Activated CD4-positive, CD25-positive, alpha-beta regulatory T cell treated with anti-CD3 and anti-CD28 coated beads, Interleukin-2, amount 50 U/mL, for 16 hours (primary cell): ENCODE measurements at regions not wholly inside any gene's neighbourhood (a gene's known extent, or its start where the extent isn't known, plus 50 kb on each side); places are given as distances from the start of the nearest gene placed in this dataset.

Source experiments
- DNase-seq: peaks from one replicate; pipeline ENCODE4 v3.0.0-alpha.2; 2020; ENCODE audit warnings: low read depth, low spot score

- DNase-seq = no peak
Observed at GRCh38 chr10:131480861-131481260, 169.3 kb upstream of the TCERG1L start.

DNA sequence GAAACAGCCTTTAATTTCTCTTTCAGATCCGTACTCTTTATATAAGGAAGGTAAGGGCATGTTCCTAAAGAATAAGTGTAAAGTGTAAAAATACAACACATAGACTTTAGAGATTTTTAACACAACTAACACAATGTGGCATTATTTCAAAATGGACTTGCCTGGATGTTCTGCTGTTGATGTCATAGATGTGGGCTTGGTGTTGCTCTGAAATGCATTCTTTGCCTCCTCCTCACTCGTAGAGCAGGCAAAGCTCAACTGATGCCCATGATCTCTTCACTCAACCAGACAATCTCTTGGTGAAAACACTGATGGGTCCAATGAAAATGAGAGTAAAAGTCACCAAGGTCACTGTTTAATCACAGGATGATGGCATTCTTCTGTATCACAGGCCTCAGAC is 174.2 kb upstream of the TCERG1L start:
- DNase-seq = no peak

GRCh38 chr10:131487822-131488221 is 176.3 kb upstream of the TCERG1L start:
- no peak for DNase-seq

DNA sequence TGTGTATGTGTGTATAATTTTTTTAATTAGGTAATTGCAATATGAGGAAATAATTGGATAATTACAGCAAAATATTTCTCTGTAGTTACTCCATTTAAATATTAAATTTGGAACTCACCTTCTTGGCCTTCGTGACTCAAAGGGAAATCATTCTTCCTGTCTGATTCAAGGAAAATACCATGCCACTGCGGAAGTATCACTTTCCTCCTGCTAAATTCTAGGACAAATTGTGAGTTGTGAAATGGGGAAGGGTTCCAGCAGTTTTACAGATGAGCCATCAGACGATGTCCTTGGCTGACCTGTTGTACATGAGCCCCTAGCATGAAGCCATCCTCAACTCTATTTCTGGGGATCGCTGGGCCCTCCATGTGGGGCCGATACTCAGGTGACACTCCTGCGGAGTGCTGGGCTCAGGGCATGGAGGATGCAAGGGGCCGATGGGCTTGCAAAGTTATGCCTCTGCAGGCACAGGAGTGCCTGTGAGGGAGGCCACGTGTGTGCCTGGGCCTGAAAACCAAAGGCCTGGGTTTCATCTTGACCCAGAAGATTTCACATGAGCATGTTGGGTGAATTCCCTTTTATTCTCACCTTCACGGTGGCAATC is 179.6 kb upstream of the TCERG1L start:
- no peak for DNase-seq

DNA sequence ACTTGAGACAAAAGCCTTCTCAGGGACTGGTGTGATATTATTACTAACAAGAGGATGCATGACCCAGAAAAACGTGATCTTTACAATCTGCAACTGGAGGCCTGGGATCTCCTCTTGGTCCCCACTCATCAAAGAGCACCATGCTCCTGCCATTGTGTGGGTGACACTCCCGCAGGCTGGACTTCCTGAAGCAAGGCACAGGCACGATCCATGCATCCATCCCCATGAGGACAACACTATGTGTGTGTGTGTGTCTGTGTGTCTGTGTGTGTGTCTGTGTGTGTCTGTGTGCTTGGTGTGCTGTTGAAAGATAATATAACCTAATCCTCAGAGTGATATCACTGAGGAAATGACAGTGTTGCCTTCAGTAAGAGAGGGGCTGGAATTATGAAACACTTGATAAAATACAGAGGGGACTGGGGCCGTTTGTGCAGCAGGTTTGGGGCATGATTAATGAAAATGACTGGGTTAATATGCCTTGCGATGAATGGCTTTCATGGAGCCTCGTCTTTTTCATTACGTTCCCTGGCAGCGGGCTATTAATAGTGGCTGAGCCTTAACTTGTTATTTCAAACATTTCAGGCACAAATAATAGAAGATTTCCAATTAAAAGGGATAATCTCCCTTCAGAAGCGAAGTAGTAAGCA is 180.8 kb upstream of the TCERG1L start:
- DNase-seq = no peak

DNA sequence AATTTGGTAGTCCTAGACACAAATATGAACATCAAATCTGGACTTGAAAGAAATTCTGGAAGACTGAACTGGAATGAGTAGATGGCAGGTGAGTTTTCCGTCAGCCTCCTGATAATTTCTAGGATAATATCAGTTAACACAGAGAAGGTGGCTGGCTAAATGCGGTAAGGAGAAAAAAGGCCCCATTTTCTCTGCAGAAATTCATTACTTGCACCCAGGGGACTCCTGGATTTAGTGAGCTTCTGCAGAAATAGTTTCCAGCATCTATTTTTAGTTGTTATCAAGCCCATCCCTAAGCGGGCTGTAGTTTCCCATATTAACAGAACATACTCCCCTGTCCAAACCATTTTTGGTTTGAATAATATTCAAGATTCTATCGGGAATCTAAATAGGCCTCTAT is 181.9 kb upstream of the TCERG1L start:
- DNase-seq = no peak

- no peak for DNase-seq
Observed at GRCh38 chr10:131494451-131494850, 182.9 kb upstream of the TCERG1L start.

DNA sequence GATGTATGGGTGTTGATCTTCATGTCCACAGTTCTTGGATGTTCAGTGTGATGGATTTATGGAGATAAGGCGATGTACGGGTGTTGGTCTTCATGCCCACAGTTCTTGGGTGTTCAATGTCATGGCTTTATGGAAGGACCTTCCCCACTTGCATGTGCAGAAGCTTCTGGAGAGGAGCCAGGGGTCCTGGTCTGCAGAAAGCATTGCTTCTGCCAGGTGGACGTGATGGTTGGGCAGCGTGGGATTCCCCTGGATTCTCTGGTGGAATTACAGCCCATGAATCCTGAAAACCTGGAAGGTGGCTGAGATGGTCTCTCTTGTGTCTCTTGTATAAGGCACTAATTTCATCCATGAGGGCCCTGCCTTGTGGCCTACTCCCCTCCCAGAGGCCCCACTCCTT is 183.7 kb upstream of the TCERG1L start:
- no peak for DNase-seq

DNA sequence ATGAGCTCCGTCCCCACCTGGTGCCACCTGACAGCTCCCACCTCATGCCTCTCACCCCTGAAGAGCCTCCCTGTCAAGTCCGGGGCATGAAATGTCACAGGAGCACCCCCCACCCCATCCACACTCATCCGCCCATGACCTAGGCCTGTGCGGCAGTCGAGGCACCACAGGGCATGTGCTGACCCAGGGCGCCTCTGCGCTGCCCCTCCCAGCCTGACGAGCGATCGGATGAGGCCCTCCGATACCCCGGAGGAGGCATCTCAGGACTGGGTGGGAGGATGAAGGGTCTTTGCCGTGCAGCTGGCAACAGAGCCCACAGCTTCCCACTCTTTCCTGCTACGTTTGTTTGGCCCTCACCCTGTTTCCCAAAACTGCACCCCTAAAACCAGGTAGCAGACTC is 184.4 kb upstream of the TCERG1L start:
- no peak for DNase-seq

DNA sequence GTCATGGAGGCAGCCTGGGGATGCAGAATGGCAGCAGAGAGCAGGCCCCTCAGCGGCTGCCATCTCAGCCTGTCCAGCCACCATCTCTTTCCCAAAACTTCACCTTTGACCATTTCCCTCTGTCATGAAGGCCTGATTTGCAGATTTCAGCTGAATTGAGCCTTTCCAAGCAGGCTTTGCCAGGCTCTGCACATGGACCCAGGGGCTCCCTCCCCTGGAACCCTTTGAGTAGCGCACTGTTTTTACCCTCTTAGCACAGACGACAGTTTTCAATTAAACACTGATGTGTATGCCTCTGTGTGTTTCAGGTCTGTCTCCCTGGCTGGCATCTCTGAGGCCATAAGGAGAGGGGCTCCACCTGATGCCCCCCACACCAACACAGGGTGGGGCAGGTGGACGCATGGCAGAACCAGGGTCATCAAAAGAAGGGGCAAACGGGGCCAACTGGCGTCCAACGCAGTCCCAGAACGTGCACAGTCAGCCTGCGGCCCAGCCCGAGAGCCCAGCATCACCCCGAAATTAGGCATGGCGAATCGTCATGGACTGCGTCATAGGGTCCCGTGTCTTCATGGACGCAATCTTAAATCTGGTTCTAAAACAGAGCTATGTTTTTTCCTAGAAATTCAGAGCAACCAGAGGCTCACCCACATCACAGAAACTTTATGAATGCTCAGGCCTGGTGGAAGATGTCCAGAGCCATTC is 185.0 kb upstream of the TCERG1L start:
- DNase-seq = no peak

DNA sequence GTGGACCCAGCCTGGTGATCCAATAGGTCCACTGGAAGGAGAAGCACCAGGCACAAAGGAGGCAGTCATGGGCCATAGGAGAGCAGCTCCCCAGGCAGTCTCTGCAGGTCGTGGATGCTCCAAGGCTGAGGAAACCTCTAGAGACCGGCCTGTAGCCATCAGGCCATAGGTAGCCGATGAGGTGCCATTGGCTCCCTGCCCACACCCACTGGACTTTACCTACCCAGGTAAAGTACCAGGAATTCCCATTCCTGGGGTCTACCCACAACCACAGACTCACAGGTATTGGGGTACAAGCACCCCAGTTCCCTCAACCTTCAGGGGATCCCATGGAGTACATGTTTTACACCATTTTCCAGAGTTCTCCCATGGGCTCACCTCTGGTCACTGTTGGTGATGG is 188.0 kb upstream of the TCERG1L start:
- DNase-seq = no peak

- no peak for DNase-seq
Observed at GRCh38 chr10:131500181-131500580, 188.7 kb upstream of the TCERG1L start.

GRCh38 chr10:131500892-131501291 is 189.4 kb upstream of the TCERG1L start:
- DNase-seq = no peak

DNA sequence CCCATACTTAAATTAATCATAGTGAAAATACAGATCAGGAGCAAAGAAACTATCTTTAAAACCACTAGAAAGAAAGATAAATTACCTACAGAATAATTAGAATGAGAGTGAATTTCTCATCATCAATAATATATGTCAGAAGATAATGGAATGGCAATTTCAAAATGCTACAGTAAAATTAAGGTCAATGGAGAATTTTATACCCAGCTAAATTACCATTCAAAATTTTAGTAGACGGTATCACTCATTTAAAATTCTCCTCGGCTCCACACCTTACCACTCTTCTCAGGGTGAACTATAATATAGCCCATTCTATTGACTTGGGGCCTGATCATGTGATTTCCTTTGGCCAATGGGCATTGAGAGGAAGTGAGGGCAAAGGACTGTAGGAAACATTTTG is 192.5 kb upstream of the TCERG1L start:
- no peak for DNase-seq

DNA sequence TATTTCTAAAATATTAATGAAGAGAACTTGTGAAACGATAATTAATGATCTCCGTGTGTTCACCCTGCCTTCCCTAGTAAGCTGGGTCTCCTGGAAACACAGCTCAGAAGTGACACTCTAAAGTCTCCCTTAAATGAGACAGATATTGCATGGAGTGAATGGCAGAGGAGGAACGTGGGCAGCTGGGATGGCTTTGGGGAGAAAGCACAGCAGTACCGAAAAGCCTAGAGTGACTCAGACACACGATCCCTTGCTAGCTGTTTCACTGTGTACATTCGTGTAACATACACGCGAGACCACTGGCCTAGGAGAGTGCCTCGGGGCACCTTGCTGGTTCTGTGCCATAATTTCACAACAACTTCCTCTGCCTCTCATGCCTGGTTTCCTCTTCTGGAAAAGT is 199.9 kb upstream of the TCERG1L start:
- DNase-seq = no peak

DNA sequence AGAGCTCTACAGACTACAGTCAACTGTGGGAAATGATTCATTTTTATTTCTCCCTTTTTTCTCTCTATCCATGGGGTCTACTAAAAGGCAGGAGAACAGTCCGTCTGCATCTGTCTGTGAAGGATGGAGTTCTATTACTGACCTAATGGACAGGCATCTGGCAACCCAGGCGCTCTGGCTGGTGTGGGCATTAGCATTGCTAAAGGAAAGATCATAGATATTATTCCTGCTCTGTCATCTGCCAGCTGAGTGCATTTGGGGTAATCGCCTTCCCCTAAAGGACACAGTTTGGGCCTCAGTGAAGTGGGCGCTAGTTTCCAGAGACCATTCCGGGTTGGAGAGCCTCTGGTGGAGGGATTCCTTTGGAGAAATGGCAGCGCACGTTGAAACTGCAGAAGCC is 201.3 kb upstream of the TCERG1L start:
- DNase-seq = no peak

DNA sequence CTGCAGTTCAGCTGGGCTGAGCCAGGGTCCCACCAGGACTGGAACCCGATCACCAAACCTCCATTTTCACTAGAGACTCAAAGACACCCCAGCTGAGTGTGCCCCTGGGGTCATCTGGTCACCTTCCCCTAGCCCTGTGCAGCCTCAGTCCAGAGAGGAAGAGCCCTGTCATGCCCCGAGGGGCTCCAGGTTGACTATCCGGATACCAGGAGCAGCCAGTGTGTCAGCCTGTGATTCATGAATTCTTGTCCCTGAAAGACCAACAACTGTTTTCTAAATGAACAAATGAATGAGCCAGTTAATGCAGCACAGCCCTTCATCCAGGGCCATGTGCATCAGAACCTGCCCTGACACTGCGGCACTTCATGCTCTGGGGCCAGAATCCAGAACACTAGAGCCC is 201.9 kb upstream of the TCERG1L start:
- no peak for DNase-seq

- DNase-seq = no peak
Observed at GRCh38 chr10:131513901-131514300, 202.4 kb upstream of the TCERG1L start.

GRCh38 chr10:131514454-131514853 is 202.9 kb upstream of the TCERG1L start:
- DNase-seq = no peak

- no peak for DNase-seq
Observed at GRCh38 chr10:131516285-131516684, 204.8 kb upstream of the TCERG1L start.

- DNase-seq = no peak
Observed at GRCh38 chr10:131517781-131518180, 206.3 kb upstream of the TCERG1L start.

GRCh38 chr10:131519723-131520605 is 208.4 kb upstream of the TCERG1L start:
- no peak for DNase-seq
